ENCODE measurements at regions not wholly inside any gene's neighbourhood (a gene's known extent, or its start where the extent isn't known, plus 50 kb on each side); places are given as distances from the start of the nearest gene placed in this dataset.

DNA sequence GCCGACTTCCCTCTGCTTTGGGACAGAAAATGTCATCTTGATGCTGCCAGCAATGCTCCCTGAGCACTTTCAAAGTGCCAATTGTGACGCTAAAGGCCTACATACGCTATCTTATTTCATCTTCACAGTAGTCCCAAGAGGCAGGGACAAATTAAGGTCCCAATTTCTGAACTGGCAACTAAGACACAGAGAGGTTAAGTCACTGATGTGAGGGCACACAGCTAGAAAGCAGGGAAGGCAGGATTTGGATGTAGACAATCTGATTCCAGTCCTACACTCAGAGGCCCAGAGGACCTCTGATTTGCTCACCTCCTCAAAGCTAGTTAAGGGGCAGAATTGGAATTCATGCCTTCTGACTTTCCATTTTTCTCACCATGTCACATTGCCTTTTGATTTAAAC lies 249.2 kb upstream of the CLINT1 start:
- TF ChIP-seq POLR2AphosphoS5 (IDR thresholded peaks at IDR 0.05) = no peak
- TF ChIP-seq POLR2A (IDR thresholded peaks at IDR 0.05) = no peak
- TF ChIP-seq, protein P1, sequence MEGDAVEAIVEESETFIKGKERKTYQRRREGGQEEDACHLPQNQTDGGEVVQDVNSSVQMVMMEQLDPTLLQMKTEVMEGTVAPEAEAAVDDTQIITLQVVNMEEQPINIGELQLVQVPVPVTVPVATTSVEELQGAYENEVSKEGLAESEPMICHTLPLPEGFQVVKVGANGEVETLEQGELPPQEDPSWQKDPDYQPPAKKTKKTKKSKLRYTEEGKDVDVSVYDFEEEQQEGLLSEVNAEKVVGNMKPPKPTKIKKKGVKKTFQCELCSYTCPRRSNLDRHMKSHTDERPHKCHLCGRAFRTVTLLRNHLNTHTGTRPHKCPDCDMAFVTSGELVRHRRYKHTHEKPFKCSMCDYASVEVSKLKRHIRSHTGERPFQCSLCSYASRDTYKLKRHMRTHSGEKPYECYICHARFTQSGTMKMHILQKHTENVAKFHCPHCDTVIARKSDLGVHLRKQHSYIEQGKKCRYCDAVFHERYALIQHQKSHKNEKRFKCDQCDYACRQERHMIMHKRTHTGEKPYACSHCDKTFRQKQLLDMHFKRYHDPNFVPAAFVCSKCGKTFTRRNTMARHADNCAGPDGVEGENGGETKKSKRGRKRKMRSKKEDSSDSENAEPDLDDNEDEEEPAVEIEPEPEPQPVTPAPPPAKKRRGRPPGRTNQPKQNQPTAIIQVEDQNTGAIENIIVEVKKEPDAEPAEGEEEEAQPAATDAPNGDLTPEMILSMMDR (IDR thresholded peaks at IDR 0.05) = no peak
